Spleen (tissue), 7 donors: ENCODE measurements at regions not wholly inside any gene's neighbourhood (a gene's known extent, or its start where the extent isn't known, plus 50 kb on each side); places are given as distances from the start of the nearest gene placed in this dataset.

Experiments
- POLR2A ChIP-seq, 3 donors: fragments of 450-650 bp; IDR thresholded peaks; one replicate each; pipeline ENCODE4 v1.5.1; 2017; ENCODE audit warnings: antibody characterized with exemption in 3 of 3, mild to moderate bottlenecking in 1 of 3
- POLR2AphosphoS5 ChIP-seq, 3 donors: sonication (generic); formaldehyde crosslinking; IDR thresholded peaks; one replicate each; pipeline ENCODE4 v1.5.1; 2017; ENCODE audit warnings: antibody characterized with exemption in 3 of 3
- TF ChIP-seq, protein P1 (sequence below), 11 experiments: fragments of 200-600 bp in 7 of 11; fragments of 450-650 bp in 4 of 11; sonication (generic) in 4 of 11; IDR thresholded peaks in 8 of 11; conservative IDR thresholded peaks in 3 of 11; 1 replicate in 7 of 11; 2 replicates in 4 of 11; pipeline versions ENCODE4 v1.4.0 to v1.8.0; 2016 to 2021; ENCODE audit warnings: antibody characterized with exemption in 11 of 11, inconsistent platforms in 4 of 11, mild to moderate bottlenecking in 1 of 11
- donor health status: DM: no; HTN: no; CAD: no; lungs with moderate emphysema.
- donor health status: DM: no; HTN: no; CAD: no.
- donor health status: DM: no; HTN: no; CAD: no.

GRCh38 chr5:106699198-106699597, 971.5 kb downstream of the EFNA5 start:
- TF ChIP-seq, protein P1, sequence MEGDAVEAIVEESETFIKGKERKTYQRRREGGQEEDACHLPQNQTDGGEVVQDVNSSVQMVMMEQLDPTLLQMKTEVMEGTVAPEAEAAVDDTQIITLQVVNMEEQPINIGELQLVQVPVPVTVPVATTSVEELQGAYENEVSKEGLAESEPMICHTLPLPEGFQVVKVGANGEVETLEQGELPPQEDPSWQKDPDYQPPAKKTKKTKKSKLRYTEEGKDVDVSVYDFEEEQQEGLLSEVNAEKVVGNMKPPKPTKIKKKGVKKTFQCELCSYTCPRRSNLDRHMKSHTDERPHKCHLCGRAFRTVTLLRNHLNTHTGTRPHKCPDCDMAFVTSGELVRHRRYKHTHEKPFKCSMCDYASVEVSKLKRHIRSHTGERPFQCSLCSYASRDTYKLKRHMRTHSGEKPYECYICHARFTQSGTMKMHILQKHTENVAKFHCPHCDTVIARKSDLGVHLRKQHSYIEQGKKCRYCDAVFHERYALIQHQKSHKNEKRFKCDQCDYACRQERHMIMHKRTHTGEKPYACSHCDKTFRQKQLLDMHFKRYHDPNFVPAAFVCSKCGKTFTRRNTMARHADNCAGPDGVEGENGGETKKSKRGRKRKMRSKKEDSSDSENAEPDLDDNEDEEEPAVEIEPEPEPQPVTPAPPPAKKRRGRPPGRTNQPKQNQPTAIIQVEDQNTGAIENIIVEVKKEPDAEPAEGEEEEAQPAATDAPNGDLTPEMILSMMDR (IDR thresholded peaks at IDR 0.05 in 8 of 11, conservative IDR thresholded peaks at IDR 0.05 in 3 of 11) = no peak
- TF ChIP-seq POLR2AphosphoS5 (IDR thresholded peaks at IDR 0.05) = no peak
- TF ChIP-seq POLR2A (IDR thresholded peaks at IDR 0.05) = no peak
